Effector memory CD8-positive, alpha-beta T cell (primary cell): ENCODE measurements at regions not wholly inside any gene's neighbourhood (a gene's known extent, or its start where the extent isn't known, plus 50 kb on each side); places are given as distances from the start of the nearest gene placed in this dataset.
"Not testable (repeated sequence)": the region's sequence is repeated elsewhere in the genome, so short reads cannot be mapped to it uniquely, and the experiment has no call there.

Experiments used
- ATAC-seq: fragments of 150-1000 bp; cut with Tn5 transposase; replicated peaks from 2 replicates; pipeline ENCODE4 v1.10.0; 2021; ENCODE audit warnings: mild to moderate bottlenecking, moderate library complexity
- DNase-seq, 3 experiments: peaks; one replicate each; pipeline ENCODE4 v3.0.0; 2021
- H3K27ac Mint-ChIP-seq, 2 donors: one replicate each; pipeline ENCODE4 v1.8.0; 2022; ENCODE audit warnings: mild to moderate bottlenecking in 2 of 2, mixed read lengths in 2 of 2, moderate library complexity in 2 of 2
- H3K27me3 Mint-ChIP-seq, 2 donors: one replicate each; pipeline ENCODE4 v1.8.0; 2022; ENCODE audit warnings: mixed read lengths in 2 of 2
- H3K36me3 Mint-ChIP-seq: one replicate; pipeline ENCODE4 v1.8.0; 2022; ENCODE audit warnings: mild to moderate bottlenecking, moderate library complexity, mixed read lengths; ENCODE audit not compliant: insufficient read depth
- H3K4me1 Mint-ChIP-seq, 2 donors: one replicate each; pipeline ENCODE4 v1.8.0; 2022; ENCODE audit warnings: low read depth in 2 of 2, mixed read lengths in 2 of 2
- H3K4me3 Mint-ChIP-seq, 2 donors: one replicate each; pipeline ENCODE4 v1.8.0; 2022; ENCODE audit warnings: mild to moderate bottlenecking in 2 of 2, mixed read lengths in 2 of 2, moderate library complexity in 2 of 2
- H3K9me3 Mint-ChIP-seq, 2 donors: one replicate each; pipeline ENCODE4 v1.8.0; 2022; ENCODE audit warnings: mixed read lengths in 2 of 2

DNA sequence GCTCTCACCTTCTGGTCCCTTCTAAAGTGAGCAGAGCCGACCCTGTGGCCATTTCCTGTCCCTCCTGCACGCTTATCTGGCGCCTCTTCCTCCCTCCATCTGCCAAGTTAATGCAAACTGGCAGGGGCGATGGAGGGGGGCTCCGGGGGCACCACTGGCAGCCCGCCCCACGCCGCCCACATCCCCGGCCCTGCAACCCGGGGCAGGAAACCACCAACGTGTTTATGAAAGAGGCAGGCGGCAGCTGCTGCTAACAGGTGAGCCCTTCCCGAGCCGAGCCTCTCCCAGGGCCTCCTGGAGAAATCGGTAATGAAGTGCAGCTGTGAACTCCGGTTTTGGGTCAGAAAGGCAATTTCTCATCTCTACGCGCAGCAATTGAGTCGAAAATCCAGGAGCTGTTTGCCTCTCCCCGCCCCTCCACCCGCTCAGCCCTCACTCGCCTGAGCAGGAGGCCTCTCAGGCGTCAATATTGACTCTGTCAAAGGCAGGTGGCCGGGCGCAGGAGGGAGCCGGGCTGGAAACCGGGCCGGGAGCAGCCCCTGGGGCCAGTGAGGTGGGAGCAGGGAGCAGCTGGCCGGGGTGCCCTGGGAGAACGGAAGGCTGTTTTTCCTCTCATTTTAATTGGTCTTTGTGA lies 164.4 kb upstream of the GSE1 start:
- peak overlapping the region; percentile 48 to 69 for H3K4me3 Mint-ChIP-seq
- no peaks in the 10 kb centered on the region for H3K9me3 Mint-ChIP-seq
- H3K36me3 Mint-ChIP-seq: peaks cover 5% of the 10 kb centered on the region
- peak; percentile 89 for ATAC-seq
- DNase-seq: peak; percentile 41 to 52 (median 50)
- no peaks in the 10 kb centered on the region for H3K27me3 Mint-ChIP-seq
- H3K4me1 Mint-ChIP-seq: peaks cover 15 to 23% of the 10 kb centered on the region in 2 donors
- H3K27ac Mint-ChIP-seq: peak overlapping the region; percentile 75 to 84

DNA sequence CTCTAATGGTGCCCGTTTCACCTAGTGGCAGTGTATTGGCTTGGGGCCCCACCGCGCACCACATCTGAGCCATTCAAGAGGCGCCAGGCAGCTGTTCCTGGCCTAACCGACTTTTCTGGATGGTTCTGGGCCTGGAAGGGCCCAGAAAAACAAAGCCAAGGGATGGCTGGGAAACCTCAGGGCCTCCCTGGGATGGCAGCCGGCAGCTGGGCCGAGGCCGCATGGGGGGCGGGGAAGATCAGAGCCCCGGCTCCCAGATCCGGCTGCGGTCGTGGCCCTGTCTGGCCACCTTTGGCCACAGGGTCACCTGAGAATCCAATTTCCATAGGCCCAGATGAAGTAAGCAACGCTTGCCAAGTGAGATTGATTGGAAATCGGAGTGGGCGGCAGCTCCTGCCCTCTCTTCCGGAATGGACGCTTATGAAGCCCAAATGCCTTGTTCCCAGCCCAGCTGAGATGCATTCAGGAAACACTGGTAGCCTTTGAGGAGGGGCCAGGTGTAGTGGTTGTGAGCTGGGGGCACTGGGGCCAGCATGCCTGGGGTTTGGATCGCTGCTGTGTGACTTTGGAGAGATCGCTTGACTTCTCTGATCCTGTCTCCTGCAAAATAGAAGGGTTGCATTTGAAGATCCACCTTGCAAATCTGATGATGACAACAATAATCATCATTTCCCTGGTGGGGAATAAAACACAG lies 163.8 kb upstream of the GSE1 start:
- peak overlapping the region; percentile 75 to 84 for H3K27ac Mint-ChIP-seq
- peak overlapping the region; percentile 12 to 48 for H3K4me3 Mint-ChIP-seq
- H3K9me3 Mint-ChIP-seq: no peaks in the 10 kb centered on the region
- ATAC-seq: peak; percentile 10
- H3K27me3 Mint-ChIP-seq: no peaks in the 10 kb centered on the region
- H3K36me3 Mint-ChIP-seq: peaks cover 5% of the 10 kb centered on the region
- no peak for DNase-seq
- H3K4me1 Mint-ChIP-seq: peaks cover 15 to 23% of the 10 kb centered on the region in 2 donors

DNA sequence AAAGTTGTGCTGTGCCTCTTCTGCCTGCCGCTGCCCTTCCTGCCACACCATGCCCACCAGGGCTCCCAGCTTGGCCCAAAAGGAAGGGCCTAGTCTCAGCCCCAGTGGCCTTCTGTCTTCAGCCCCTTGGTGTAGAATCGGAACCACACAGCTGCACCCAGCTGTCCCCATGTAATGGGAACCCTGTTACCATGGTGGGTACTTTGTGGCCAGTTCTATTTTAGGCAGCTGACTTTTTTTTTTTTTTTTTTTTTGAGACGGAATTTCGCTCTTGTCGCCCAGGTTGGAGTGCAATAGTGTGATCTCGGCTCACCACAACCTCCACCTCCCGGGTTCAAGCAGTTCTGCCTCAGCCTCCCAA lies 163.3 kb upstream of the GSE1 start:
- Mint-ChIP-seq H3K27me3 (no peaks in the 10 kb centered on the region), H3K4me3 (peak overlapping the region in 1 of 2 donors; percentile 12), H3K36me3 (peaks cover 5% of the 10 kb centered on the region), H3K4me1 (peaks cover 15 to 23% of the 10 kb centered on the region in 2 donors), H3K27ac (peak overlapping the region in 1 of 2 donors; percentile 62), H3K9me3 (no peaks in the 10 kb centered on the region)
- no peak for DNase-seq
- no peak for ATAC-seq

DNA sequence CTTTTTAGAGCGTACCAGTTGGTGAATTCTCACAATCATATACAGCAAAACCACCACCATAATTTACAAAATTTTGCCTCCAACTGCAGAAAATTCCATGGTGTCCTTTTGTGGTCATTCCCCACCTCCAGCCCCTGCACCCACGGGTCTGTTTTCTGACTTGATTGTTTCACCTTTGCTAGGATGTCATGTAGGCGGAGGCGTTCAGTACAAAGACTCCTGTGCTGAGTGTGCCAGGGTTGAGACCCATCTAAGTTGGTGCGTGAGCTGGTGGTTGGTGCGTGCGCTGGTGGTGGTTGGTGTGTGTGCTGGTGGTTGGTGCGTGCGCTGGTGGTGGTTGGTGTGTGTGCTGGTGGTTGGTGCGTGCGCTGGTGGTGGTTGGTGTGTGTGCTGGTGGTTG lies 162.0 kb upstream of the GSE1 start:
- H3K27me3 Mint-ChIP-seq, DNase-seq, H3K36me3 Mint-ChIP-seq, ATAC-seq, H3K9me3 Mint-ChIP-seq: not testable (repeated sequence)
- H3K27ac Mint-ChIP-seq: peak overlapping the region; percentile 46 to 62
- H3K4me1 Mint-ChIP-seq: peaks cover 15 to 23% of the 10 kb centered on the region in 2 donors
- H3K4me3 Mint-ChIP-seq: peak overlapping the region in 1 of 2 donors; percentile 6

DNA sequence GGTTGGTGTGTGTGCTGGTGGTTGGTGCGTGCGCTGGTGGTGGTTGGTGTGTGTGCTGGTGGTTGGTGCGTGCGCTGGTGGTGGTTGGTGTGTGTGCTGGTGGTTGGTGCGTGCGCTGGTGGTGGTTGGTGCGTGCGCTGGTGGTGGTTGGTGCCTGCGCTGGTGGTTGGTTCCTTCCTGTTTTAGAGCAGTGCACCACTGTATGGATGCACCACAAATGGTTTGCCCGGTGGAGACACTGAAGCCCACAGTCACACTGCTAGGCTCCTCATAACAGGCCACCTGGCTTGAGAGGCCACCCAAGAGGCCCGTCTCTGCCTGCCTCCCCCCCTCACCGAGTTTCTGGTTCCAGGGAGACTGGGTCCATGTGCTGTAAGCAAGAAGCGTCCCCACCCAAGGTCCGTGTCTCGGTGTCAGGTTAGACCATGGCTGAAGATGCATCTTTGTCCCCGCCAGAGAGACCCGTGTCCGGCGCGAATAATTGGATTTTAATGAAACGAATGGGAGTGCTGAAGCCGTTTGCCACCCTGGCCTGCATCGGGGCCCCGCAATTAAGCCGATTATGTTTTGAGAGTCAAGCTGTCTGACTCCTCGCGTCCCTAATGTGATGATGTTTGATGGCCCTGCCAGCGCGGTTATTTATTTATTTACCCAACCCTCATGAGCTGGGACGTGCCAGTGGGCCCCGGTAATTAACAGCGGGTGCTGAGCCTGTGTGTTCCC lies 161.3 kb upstream of the GSE1 start:
- Mint-ChIP-seq H3K27me3 (peaks cover 5 to 11% of the 10 kb centered on the region in 2 donors), H3K27ac (peak overlapping the region in 1 of 2 donors; percentile 62)

DNA sequence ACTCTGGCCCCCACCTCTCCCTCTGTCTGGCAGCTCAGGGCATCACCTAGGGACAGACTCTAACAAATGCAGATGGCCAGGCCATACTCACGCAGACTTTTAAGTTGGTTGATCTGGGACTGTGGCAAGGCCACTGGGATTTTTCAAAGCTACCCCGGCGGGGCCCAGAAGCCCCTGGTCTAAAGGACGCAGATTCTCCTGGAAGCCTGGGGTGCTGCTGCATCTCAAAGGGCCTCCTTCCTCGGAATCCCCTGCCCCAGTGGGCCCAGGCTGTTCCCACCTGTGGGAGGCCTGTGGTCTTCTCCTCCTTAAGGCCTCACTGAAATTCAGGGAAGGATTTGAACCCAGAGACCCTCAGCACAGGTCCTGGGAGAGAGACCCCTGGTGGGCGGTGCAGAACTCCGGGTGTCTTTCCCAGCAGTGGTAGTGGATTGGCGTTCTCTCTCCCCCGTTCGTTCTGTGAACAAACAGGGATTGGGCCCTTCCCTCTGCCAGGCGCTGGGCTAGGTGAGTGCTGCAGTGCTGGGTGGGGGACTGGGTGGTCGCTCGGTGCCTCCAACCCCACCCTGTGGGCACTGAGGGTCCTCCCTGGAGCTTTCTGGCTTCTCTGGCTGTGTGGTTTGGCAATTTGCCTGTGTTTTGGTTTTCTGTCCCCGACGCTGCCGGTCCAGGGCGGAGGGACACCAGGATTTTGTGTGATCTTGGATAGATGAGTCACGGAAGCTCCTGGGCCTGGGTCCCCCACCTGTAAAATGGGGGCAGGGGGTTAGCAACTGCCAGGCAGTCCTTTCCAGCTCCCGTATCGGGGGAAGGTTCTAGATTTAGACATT lies 160.5 kb upstream of the GSE1 start:
- Mint-ChIP-seq H3K27ac (peak overlapping the region in 1 of 2 donors; percentile 62), H3K9me3 (no peaks in the 10 kb centered on the region), H3K36me3 (peaks cover 8% of the 10 kb centered on the region), H3K27me3 (peaks cover 5 to 15% of the 10 kb centered on the region in 2 donors), H3K4me3 (peak overlapping the region in 1 of 2 donors; percentile 23), H3K4me1 (peaks cover 14 to 23% of the 10 kb centered on the region in 2 donors)
- ATAC-seq: no peak
- DNase-seq: no peak

More for the DNA sequence above, 161.3 kb upstream of the GSE1 start:
- H3K4me1 Mint-ChIP-seq: peaks cover 15 to 23% of the 10 kb centered on the region in 2 donors
- ATAC-seq (no peak), DNase-seq (no peak)
- peak overlapping the region in 1 of 2 donors; percentile 23 for H3K4me3 Mint-ChIP-seq
- H3K36me3 Mint-ChIP-seq: peaks cover 8% of the 10 kb centered on the region
- no peaks in the 10 kb centered on the region for H3K9me3 Mint-ChIP-seq

DNA sequence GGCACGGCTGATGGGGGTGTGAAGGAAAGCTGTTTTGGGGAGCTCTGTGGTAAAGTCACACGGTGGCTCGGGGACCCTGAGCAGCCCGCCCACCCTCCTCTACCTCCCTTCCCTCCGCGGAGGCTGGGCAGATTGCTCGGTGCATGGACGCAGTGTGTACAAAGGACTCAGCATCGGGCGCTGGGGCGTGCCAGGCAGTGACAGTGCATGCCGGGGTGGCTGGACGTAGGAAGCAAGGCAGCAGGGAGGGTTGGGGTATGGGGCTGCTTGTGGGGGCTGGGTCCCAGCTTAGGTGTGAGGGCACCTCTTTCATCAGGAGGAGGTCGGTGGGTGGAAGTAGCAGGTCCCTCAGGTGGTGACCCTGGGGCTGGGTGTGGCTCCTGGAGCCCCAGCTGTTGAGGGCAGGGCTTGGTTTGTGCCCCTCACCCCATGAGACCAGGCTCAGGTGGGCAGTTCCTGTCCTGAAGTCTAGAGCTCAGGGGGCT lies 159.9 kb upstream of the GSE1 start:
- Mint-ChIP-seq H3K9me3 (no peaks in the 10 kb centered on the region), H3K36me3 (peaks cover 8% of the 10 kb centered on the region), H3K27ac (peak overlapping the region in 1 of 2 donors; percentile 26), H3K4me3 (no peak overlapping the region), H3K4me1 (peaks cover 7 to 17% of the 10 kb centered on the region in 2 donors), H3K27me3 (peaks cover 5 to 20% of the 10 kb centered on the region in 2 donors)
- ATAC-seq: no peak
- DNase-seq: no peak

DNA sequence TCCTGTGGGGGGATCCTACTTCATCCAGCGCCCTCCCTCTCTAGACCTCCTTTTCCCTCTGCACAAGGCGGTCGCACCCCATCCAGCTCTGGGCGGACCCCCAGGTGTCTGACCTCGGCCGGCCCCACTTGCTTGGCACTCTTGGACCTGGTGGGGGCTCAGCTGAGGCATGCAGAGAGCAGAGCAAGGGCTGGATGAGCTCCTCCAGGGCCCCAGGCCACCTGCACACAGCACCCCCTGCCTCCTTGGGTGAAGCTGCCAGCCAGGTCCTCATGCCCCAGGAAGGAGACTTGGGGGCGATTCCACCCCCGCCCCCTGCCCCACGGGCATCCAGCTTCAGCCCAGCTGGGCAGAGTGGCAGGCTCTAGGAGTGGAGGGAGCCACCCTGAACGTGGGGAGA lies 159.4 kb upstream of the GSE1 start:
- ATAC-seq: no peak
- Mint-ChIP-seq H3K4me1 (peaks cover 3 to 13% of the 10 kb centered on the region in 2 donors), H3K27ac (peak overlapping the region in 1 of 2 donors; percentile 8)

DNA sequence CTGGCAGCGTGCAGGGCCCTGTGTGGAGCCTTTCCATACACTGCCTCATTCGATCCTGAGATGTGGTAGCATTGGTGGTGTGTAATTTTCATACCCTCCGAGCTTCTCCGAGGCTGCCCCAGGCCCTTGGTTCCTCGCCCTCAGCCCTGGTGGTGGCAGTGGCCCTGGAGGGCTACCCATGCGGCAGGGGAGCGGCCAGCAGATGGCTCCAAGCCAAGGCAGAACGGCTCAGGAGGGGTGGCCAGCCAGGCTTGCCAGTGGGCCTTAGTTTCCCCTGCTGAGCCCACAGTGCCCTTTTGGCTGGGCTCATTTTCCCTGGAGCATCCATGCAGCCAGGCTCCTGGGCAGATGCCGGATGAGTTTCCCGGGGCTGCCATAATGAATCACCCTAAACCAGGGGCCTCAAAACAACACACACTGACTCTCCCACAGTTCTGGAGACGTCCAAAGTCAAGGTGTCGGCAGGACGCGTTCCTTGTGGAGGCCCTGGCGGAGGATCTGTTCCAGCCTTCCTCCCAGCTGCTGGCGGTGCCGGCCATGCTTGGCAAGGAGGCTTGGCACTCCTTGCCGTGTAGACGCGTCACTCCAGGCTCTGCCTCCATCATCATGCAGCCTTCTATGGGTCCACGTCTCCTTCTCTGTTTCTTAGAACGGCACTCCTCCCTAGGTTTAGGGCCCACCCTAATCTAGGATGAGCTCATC lies 158.8 kb upstream of the GSE1 start:
- H3K4me3 Mint-ChIP-seq: no peak overlapping the region
- H3K4me1 Mint-ChIP-seq: peaks cover 0 to 7% of the 10 kb centered on the region in 2 donors
- ATAC-seq: no peak
- DNase-seq: no peak
- peaks cover 8% of the 10 kb centered on the region for H3K36me3 Mint-ChIP-seq
- H3K9me3 Mint-ChIP-seq: no peaks in the 10 kb centered on the region
- no peak overlapping the region for H3K27ac Mint-ChIP-seq
- H3K27me3 Mint-ChIP-seq: peaks cover 5 to 21% of the 10 kb centered on the region in 2 donors

More for the DNA sequence above, 159.4 kb upstream of the GSE1 start:
- Mint-ChIP-seq H3K27me3 (peaks cover 5 to 21% of the 10 kb centered on the region in 2 donors), H3K4me3 (no peak overlapping the region), H3K9me3 (no peaks in the 10 kb centered on the region), H3K36me3 (peaks cover 8% of the 10 kb centered on the region)
- no peak for DNase-seq

DNA sequence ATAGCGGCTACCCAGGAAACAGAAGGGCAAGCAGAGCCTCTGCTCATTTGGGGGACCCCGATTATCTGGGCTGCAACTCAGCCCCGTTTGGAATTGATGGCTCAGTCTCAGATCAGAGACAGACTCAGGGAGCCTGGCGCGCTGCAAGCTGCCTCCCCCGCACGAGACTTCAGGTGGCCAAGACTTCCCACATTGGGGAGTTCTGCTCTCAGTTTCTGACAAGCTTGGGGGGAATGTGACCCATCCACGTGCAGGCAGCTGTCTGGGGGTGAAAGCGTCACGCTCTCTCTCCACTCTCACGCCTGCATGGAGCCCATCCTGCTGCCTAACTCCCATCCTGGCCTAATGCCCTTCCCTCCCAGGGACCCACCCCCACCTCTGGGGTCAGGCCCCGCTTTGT lies 157.6 kb upstream of the GSE1 start:
- no peak overlapping the region for H3K4me3 Mint-ChIP-seq
- no peak overlapping the region for H3K27ac Mint-ChIP-seq
- no peaks in the 10 kb centered on the region for H3K9me3 Mint-ChIP-seq
- ATAC-seq (no peak), DNase-seq (no peak)
- H3K4me1 Mint-ChIP-seq: peaks cover 2% of the 10 kb centered on the region in 2 donors
- peaks cover 8% of the 10 kb centered on the region for H3K36me3 Mint-ChIP-seq
- H3K27me3 Mint-ChIP-seq: peaks cover 14 to 29% of the 10 kb centered on the region in 2 donors

DNA sequence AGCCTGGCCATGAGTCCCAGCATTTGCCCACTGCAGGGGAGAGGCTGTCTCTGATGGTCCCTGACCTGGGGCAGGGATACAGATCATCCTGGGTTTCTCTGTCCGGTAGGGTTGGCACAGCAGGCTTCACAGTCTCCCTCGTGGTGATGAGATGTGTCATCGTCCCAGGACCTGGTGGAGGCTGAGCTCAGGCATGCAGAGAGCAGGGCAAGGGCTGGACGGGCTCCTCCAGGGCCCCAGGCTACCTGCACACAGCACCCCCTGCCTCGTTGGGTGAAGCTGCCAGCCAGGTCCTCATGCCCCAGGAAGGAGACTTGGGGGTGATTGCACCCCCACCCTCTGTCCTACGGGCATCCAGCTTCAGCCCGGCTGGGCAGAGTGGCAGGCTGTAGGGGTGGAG lies 155.8 kb upstream of the GSE1 start:
- H3K27me3 Mint-ChIP-seq: peaks cover 23 to 45% of the 10 kb centered on the region in 2 donors
- no peak overlapping the region for H3K4me3 Mint-ChIP-seq
- no peak overlapping the region for H3K27ac Mint-ChIP-seq
- no peak for DNase-seq
- peaks cover 4 to 7% of the 10 kb centered on the region in 2 donors for H3K4me1 Mint-ChIP-seq
- H3K36me3 Mint-ChIP-seq: peaks cover 3% of the 10 kb centered on the region
- no peak for ATAC-seq
- no peaks in the 10 kb centered on the region for H3K9me3 Mint-ChIP-seq

DNA sequence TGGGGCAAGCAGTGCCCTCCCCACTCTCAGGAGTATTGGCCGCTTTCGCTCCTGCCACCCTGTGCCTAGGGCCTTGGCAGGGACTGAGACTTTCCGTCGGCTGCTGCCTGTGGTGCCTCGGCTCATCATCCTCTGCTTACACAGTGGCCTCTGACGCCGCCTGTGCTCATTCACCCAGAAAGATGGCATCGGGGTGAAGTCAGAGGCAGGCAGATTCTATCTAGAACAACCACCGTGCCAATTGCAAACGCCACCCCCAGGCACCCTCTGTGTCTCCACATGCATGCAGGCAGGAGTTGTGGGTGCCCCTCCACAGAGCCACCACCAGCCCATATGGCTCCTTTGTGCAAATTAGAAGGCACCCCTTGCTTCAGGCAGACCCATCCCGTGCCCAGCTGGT lies 154.2 kb upstream of the GSE1 start:
- no peak overlapping the region for H3K4me3 Mint-ChIP-seq
- no peak overlapping the region for H3K27ac Mint-ChIP-seq

More for the DNA sequence above, 154.2 kb upstream of the GSE1 start:
- Mint-ChIP-seq H3K4me1 (peaks cover 5 to 9% of the 10 kb centered on the region in 2 donors), H3K36me3 (peaks cover 3% of the 10 kb centered on the region), H3K9me3 (no peaks in the 10 kb centered on the region), H3K27me3 (peaks cover 32 to 59% of the 10 kb centered on the region in 2 donors)
- DNase-seq (no peak), ATAC-seq (no peak)
